ENCODE measurements at regions not wholly inside any gene's neighbourhood (a gene's known extent, or its start where the extent isn't known, plus 50 kb on each side); places are given as distances from the start of the nearest gene placed in this dataset.

DNA sequence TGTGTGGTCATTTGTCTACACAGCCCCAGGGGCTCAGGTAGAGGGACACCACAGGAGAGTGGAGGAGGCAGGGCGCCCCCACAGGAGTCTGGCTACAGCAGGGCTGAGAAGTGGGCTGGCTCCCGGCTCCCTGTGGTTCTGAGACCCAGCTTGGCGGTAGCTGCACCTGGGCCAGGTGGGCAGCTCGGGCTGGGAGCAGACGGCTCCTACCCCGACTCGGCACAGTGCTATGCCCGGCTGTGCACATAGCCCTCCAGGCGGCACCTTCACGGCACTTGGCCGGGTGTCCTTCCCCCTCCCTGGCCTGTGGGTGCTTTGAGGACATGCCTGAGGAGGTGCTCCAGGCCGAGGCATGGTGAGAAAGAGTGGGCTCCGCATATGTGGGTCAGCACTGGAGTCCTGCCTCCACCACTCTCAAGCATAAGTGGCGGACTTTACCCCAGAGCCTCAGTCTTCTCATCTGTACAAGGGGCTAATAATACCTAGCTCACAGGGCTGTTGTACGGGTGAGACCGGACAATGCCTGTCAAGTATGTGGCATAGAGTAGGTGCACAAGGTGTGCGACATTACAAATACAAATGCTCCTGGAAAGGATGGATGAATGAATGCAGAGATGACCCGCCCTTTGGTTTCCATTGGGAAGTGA is 50.1 kb upstream of the JPH3 start:
- Histone ChIP-seq H3K27me3 (ENCODE audit: insufficient read depth, low read depth, low read length) (no peaks in the 10 kb centered on the region), H2AFZ (ENCODE audit: low read depth, low read length) (no peak overlapping the region), H3K9me2 (ENCODE audit: insufficient read depth, low read length) (no peaks in the 10 kb centered on the region), H3K36me3 (ENCODE audit: insufficient read depth, low read length) (no peaks in the 10 kb centered on the region), H3K4me3 (ENCODE audit: low read length) (no peak overlapping the region), H3K9ac (ENCODE audit: low read length) (no peak overlapping the region), H3K79me2 (replicated peaks; ENCODE audit: insufficient read depth, low read length) (no peaks in the 10 kb centered on the region), H3K4me2 (ENCODE audit: low read length) (no peak overlapping the region), H3F3A (ENCODE audit: insufficient read depth, low read length, poor library complexity, severe bottlenecking) (no peaks in the 10 kb centered on the region), H3K9me3 (ENCODE audit: low read length) (no peaks in the 10 kb centered on the region), H4K20me1 (ENCODE audit: insufficient read depth) (no peaks in the 10 kb centered on the region), H3K27ac (ENCODE audit: low read length) (no peak overlapping the region)
- TF ChIP-seq EZH2 (IDR thresholded peaks at IDR 0.05; ENCODE audit: borderline replicate concordance, insufficient read depth, low read length, poor library complexity, severe bottlenecking) (no peak), MXI1 (conservative IDR thresholded peaks at IDR 0.05; ENCODE audit: poor library complexity, severe bottlenecking) (no peak), CTCF (IDR thresholded peaks at IDR 0.05; ENCODE audit: poor library complexity, severe bottlenecking) (no peak), SMC3 (conservative IDR thresholded peaks at IDR 0.05; ENCODE audit: poor library complexity) (no peak), RAD21 (conservative IDR thresholded peaks at IDR 0.05) (no peak), EP300 (conservative IDR thresholded peaks at IDR 0.05; ENCODE audit: poor library complexity, severe bottlenecking) (no peak), POLR2AphosphoS5 (IDR thresholded peaks at IDR 0.05) (no peak), TAF1 (IDR thresholded peaks at IDR 0.05; ENCODE audit: low read depth) (no peak)
- TF ChIP-seq, protein P1, sequence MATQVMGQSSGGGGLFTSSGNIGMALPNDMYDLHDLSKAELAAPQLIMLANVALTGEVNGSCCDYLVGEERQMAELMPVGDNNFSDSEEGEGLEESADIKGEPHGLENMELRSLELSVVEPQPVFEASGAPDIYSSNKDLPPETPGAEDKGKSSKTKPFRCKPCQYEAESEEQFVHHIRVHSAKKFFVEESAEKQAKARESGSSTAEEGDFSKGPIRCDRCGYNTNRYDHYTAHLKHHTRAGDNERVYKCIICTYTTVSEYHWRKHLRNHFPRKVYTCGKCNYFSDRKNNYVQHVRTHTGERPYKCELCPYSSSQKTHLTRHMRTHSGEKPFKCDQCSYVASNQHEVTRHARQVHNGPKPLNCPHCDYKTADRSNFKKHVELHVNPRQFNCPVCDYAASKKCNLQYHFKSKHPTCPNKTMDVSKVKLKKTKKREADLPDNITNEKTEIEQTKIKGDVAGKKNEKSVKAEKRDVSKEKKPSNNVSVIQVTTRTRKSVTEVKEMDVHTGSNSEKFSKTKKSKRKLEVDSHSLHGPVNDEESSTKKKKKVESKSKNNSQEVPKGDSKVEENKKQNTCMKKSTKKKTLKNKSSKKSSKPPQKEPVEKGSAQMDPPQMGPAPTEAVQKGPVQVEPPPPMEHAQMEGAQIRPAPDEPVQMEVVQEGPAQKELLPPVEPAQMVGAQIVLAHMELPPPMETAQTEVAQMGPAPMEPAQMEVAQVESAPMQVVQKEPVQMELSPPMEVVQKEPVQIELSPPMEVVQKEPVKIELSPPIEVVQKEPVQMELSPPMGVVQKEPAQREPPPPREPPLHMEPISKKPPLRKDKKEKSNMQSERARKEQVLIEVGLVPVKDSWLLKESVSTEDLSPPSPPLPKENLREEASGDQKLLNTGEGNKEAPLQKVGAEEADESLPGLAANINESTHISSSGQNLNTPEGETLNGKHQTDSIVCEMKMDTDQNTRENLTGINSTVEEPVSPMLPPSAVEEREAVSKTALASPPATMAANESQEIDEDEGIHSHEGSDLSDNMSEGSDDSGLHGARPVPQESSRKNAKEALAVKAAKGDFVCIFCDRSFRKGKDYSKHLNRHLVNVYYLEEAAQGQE (IDR thresholded peaks at IDR 0.05; ENCODE audit: borderline replicate concordance), result no peak

GRCh38 chr16:87551487-87551886 is 50.8 kb upstream of the JPH3 start:
- H3K79me2 ChIP-seq (replicated peaks; ENCODE audit: insufficient read depth, low read length), result no peaks in the 10 kb centered on the region
- H3K9ac ChIP-seq (ENCODE audit: low read length), result no peak overlapping the region
- no peaks in the 10 kb centered on the region for H4K20me1 ChIP-seq (ENCODE audit: insufficient read depth)
- H3K27me3 ChIP-seq (ENCODE audit: insufficient read depth, low read depth, low read length), result no peaks in the 10 kb centered on the region
- TF ChIP-seq, protein P1 (IDR thresholded peaks at IDR 0.05; ENCODE audit: borderline replicate concordance), result no peak
- no peak for TF ChIP-seq EP300 (conservative IDR thresholded peaks at IDR 0.05; ENCODE audit: poor library complexity, severe bottlenecking)
- TF ChIP-seq RAD21 (conservative IDR thresholded peaks at IDR 0.05), result no peak
- no peak for TF ChIP-seq POLR2AphosphoS5 (IDR thresholded peaks at IDR 0.05)
- TF ChIP-seq TAF1 (IDR thresholded peaks at IDR 0.05; ENCODE audit: low read depth), result no peak
- no peak for TF ChIP-seq CTCF (IDR thresholded peaks at IDR 0.05; ENCODE audit: poor library complexity, severe bottlenecking)
- no peak for TF ChIP-seq SMC3 (conservative IDR thresholded peaks at IDR 0.05; ENCODE audit: poor library complexity)
- TF ChIP-seq MXI1 (conservative IDR thresholded peaks at IDR 0.05; ENCODE audit: poor library complexity, severe bottlenecking), result no peak
- no peak for TF ChIP-seq EZH2 (IDR thresholded peaks at IDR 0.05; ENCODE audit: borderline replicate concordance, insufficient read depth, low read length, poor library complexity, severe bottlenecking)
- no peak overlapping the region for H3K4me2 ChIP-seq (ENCODE audit: low read length)
- H2AFZ ChIP-seq (ENCODE audit: low read depth, low read length), result no peak overlapping the region
- no peaks in the 10 kb centered on the region for H3F3A ChIP-seq (ENCODE audit: insufficient read depth, low read length, poor library complexity, severe bottlenecking)
- H3K36me3 ChIP-seq (ENCODE audit: insufficient read depth, low read length), result no peaks in the 10 kb centered on the region
- no peak overlapping the region for H3K27ac ChIP-seq (ENCODE audit: low read length)
- H3K9me3 ChIP-seq (ENCODE audit: low read length), result no peaks in the 10 kb centered on the region
- no peak overlapping the region for H3K4me3 ChIP-seq (ENCODE audit: low read length)
- H3K9me2 ChIP-seq (ENCODE audit: insufficient read depth, low read length), result no peaks in the 10 kb centered on the region

Measured in neural cell (in vitro differentiated cells).